ENCODE measurements at regions not wholly inside any gene's neighbourhood (a gene's known extent, or its start where the extent isn't known, plus 50 kb on each side); places are given as distances from the start of the nearest gene placed in this dataset.

DNA sequence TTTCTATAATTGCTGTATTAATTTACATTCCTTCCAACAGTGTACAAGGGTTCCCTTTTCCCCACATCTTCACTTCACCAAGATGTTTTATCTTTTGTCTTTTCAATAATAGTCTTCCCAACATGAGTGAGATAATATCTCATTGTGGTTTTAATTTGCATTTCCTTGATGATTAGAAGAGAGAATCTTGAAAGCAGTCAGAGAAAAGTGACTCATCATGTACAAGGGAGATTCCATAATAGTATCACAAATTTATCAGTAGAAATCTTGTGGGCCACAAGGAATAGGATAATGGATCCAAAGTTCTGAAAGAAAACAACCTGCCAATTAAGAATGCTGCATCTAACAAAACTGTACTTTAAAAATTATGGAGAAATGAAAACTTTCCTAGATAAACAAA, 189.3 kb downstream of the NECTIN3 start:
- H3K9me3 Mint-ChIP-seq (ENCODE audit: unreplicated experiment): no peaks in the 10 kb centered on the region
- TF ChIP-seq, protein P1, sequence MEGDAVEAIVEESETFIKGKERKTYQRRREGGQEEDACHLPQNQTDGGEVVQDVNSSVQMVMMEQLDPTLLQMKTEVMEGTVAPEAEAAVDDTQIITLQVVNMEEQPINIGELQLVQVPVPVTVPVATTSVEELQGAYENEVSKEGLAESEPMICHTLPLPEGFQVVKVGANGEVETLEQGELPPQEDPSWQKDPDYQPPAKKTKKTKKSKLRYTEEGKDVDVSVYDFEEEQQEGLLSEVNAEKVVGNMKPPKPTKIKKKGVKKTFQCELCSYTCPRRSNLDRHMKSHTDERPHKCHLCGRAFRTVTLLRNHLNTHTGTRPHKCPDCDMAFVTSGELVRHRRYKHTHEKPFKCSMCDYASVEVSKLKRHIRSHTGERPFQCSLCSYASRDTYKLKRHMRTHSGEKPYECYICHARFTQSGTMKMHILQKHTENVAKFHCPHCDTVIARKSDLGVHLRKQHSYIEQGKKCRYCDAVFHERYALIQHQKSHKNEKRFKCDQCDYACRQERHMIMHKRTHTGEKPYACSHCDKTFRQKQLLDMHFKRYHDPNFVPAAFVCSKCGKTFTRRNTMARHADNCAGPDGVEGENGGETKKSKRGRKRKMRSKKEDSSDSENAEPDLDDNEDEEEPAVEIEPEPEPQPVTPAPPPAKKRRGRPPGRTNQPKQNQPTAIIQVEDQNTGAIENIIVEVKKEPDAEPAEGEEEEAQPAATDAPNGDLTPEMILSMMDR (IDR thresholded peaks at IDR 0.05; ENCODE audit: insufficient read depth in 1 of 2, low read depth in 1 of 2, low read length in 1 of 2, severe bottlenecking in 1 of 2, unreplicated experiment in 1 of 2): no peak
- H3K4me3 ChIP-seq (ENCODE audit: low read depth, low read length): no peak overlapping the region
- H3K4me1 ChIP-seq: no peaks in the 10 kb centered on the region
- no peak overlapping the region for H3K4me3 Mint-ChIP-seq (ENCODE audit: unreplicated experiment)
- H3K4me1 Mint-ChIP-seq (ENCODE audit: low read depth, unreplicated experiment): no peaks in the 10 kb centered on the region
- no peak for DNase-seq
- H3K27me3 ChIP-seq (replicated peaks; ENCODE audit: control insufficient read depth, insufficient read depth, low read length): no peaks in the 10 kb centered on the region
- no peaks in the 10 kb centered on the region for H3K36me3 Mint-ChIP-seq (ENCODE audit: insufficient read depth, unreplicated experiment)
- no peak overlapping the region for H3K27ac Mint-ChIP-seq (ENCODE audit: unreplicated experiment)
- ChIA-PET POLR2A (no interaction called here), CTCF (no interaction called here)
- H3K27me3 Mint-ChIP-seq (ENCODE audit: insufficient read depth, unreplicated experiment): peaks cover 9% of the 10 kb centered on the region
- intact Hi-C loops (cut with micrococcal nuclease; ENCODE audit: unreplicated experiment): no loop called here
- no TSS peak for BruUV-seq (replicated peaks)
- no peaks in the 10 kb centered on the region for H3K36me3 ChIP-seq (ENCODE audit: control insufficient read depth, insufficient read depth, low read length)
- no peaks in the 10 kb centered on the region for H3K9me3 ChIP-seq

DNA sequence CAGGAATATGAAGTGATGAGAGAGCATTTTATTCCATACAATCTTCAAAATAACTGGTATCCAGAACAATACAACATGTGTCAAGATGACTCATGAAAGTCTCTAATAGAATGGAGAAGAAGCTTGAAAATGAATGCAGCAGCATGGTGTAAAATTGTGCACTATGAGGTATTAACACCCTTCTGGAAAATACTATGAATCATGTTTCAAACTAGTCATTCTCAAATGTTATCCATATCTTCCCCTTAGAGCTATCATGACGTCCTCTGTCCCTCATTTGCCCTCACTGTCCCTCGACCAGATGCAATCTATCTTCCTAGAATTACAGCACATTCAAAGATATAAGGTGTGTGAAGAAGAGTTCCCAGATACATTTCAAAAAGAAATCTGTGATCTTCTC, 198.2 kb downstream of the NECTIN3 start:
- POLR2A ChIA-PET: no interaction called here
- no TSS peak for BruUV-seq (replicated peaks)
- no peaks in the 10 kb centered on the region for H3K27me3 Mint-ChIP-seq (ENCODE audit: insufficient read depth, unreplicated experiment)

GRCh38 chr3:111277226-111277625, 205.6 kb downstream of the NECTIN3 start:
- no peak overlapping the region for H3K27ac Mint-ChIP-seq (ENCODE audit: unreplicated experiment)

More for the DNA sequence above, 198.2 kb downstream of the NECTIN3 start:
- Mint-ChIP-seq H3K4me1 (ENCODE audit: low read depth, unreplicated experiment) (no peaks in the 10 kb centered on the region), H3K36me3 (ENCODE audit: insufficient read depth, unreplicated experiment) (no peaks in the 10 kb centered on the region), H3K27ac (ENCODE audit: unreplicated experiment) (no peak overlapping the region), H3K9me3 (ENCODE audit: unreplicated experiment) (no peaks in the 10 kb centered on the region), H3K4me3 (ENCODE audit: unreplicated experiment) (no peak overlapping the region)
- Histone ChIP-seq H3K4me3 (ENCODE audit: low read depth, low read length) (no peak overlapping the region), H3K9me3 (no peaks in the 10 kb centered on the region), H3K27me3 (replicated peaks; ENCODE audit: control insufficient read depth, insufficient read depth, low read length) (no peaks in the 10 kb centered on the region), H3K4me1 (no peaks in the 10 kb centered on the region), H3K36me3 (ENCODE audit: control insufficient read depth, insufficient read depth, low read length) (no peaks in the 10 kb centered on the region)
- CTCF ChIA-PET: no interaction called here
- no peak for DNase-seq
- TF ChIP-seq, protein P1 (IDR thresholded peaks at IDR 0.05; ENCODE audit: insufficient read depth in 1 of 2, low read depth in 1 of 2, low read length in 1 of 2, severe bottlenecking in 1 of 2, unreplicated experiment in 1 of 2): no peak
- intact Hi-C loops (cut with micrococcal nuclease; ENCODE audit: unreplicated experiment): no loop called here

More at GRCh38 chr3:111277226-111277625, 205.6 kb downstream of the NECTIN3 start:
- intact Hi-C loops (cut with micrococcal nuclease; ENCODE audit: unreplicated experiment): loop anchor here (1.0 kb wide), 2 partner anchors 61 to 262 kb away; no protein-coding TSS in a partner anchor
- DNase-seq: peak in 1 of 2 experiments; percentile 25
- H3K4me3 ChIP-seq (ENCODE audit: low read depth, low read length): no peak overlapping the region
- H3K9me3 Mint-ChIP-seq (ENCODE audit: unreplicated experiment): no peaks in the 10 kb centered on the region
- H3K36me3 Mint-ChIP-seq (ENCODE audit: insufficient read depth, unreplicated experiment): no peaks in the 10 kb centered on the region
- TF ChIP-seq, protein P1 (IDR thresholded peaks at IDR 0.05; ENCODE audit: insufficient read depth in 1 of 2, low read depth in 1 of 2, low read length in 1 of 2, severe bottlenecking in 1 of 2, unreplicated experiment in 1 of 2): peak; percentile 18 to 35
- H3K27me3 Mint-ChIP-seq (ENCODE audit: insufficient read depth, unreplicated experiment): no peaks in the 10 kb centered on the region
- H3K27me3 ChIP-seq (replicated peaks; ENCODE audit: control insufficient read depth, insufficient read depth, low read length): no peaks in the 10 kb centered on the region
- H3K4me1 ChIP-seq: no peaks in the 10 kb centered on the region
- no peaks in the 10 kb centered on the region for H3K9me3 ChIP-seq
- H3K4me1 Mint-ChIP-seq (ENCODE audit: low read depth, unreplicated experiment): no peaks in the 10 kb centered on the region
- ChIA-PET CTCF (no interaction called here), POLR2A (no interaction called here)
- BruUV-seq (replicated peaks): no TSS peak
- H3K36me3 ChIP-seq (ENCODE audit: control insufficient read depth, insufficient read depth, low read length): no peaks in the 10 kb centered on the region
- no peak overlapping the region for H3K4me3 Mint-ChIP-seq (ENCODE audit: unreplicated experiment)
